GM19397 (cell line): ENCODE measurements at regions not wholly inside any gene's neighbourhood (a gene's known extent, or its start where the extent isn't known, plus 50 kb on each side); places are given as distances from the start of the nearest gene placed in this dataset.

Source experiments
- ATAC-seq: cut with Tn5 transposase; IDR thresholded peaks from one replicate; pipeline ENCODE4 v1.9.1; 2021; ENCODE audit warnings: mild to moderate bottlenecking, moderate library complexity; ENCODE audit not compliant: unreplicated experiment

DNA sequence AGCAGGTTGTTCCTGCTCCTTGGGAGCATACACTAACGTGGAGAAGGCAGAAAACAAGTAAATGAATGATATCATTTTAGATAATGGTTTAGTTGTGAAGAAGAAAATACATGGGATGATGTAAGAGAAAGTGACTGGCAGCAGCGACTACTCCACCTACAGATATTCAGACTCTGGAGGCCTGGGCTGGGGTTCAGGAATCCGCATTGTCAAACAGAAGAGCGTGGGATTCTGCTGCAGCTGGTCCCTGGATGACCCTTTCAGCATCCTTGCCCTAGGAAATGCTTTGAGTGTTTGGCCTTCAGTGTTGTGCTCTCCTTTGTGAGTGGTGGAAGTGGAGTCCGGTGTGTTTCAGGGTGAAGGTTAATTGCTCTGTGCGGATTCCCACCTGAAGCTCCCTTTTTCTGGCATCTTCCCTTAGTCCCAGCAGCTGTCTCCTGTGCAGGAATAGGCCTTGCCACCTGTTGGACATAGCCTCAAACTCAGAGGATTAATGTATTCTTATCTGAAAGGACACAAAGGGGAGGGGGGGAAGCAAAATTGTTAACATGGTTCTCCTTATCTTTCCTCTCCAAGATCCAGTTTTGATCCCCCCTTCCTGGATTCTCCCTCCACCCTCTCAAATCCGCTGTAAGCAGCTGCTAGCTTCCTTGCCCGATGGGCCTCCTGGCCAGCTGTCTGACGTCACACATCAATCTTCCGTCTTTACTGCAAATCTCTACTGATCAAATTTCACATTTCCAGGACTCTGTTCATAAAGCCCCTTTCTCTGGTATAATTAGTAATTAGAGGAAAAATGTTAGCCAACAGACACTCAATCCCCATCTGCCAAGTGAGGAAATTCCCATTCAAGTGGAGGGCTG lies 68.3 kb upstream of the SPAG17 start:
- no peak for ATAC-seq

DNA sequence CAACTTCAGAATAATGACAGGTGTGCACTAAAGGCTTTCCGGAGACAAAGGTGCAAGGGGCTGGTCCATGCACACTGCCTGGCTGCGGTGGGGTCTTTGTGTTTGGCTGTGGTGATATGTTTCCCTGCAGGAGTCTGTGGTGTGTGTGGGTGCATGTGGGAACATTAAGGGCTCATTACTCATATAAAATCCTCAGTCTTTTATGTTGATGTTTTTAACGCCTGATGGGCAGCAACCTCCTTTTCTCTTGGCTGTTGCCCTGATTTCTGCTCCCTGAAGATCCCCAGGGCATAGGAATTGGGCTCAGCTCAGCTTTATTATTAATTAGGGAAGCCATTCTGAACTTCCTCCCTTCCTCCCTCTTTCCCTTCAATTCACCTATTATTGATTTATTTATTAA lies 67.6 kb upstream of the SPAG17 start:
- ATAC-seq: no peak

GRCh38 chr1:118250232-118250631 lies 65.2 kb upstream of the SPAG17 start:
- ATAC-seq: no peak

DNA sequence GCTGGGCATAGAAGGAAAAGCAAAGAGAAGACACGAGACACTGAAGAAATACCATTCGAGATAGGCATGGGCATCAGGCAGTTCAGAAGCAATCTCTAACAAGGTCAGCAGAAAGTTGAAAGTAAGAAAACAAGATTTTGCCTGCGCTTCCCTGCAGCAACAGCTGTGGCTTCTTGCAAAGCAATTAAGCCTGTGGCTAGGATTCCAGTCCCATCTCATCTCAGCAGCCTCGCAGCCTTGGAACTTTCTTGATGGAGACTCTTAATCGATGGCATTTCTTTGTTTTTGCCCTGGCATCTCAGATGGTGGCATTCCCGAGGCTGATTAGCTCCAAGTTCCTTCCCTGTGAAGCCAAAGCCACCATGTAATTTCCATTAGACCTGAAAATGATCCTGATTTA lies 64.6 kb upstream of the SPAG17 start:
- no peak for ATAC-seq

GRCh38 chr1:118247593-118247992 lies 62.6 kb upstream of the SPAG17 start:
- ATAC-seq: no peak

DNA sequence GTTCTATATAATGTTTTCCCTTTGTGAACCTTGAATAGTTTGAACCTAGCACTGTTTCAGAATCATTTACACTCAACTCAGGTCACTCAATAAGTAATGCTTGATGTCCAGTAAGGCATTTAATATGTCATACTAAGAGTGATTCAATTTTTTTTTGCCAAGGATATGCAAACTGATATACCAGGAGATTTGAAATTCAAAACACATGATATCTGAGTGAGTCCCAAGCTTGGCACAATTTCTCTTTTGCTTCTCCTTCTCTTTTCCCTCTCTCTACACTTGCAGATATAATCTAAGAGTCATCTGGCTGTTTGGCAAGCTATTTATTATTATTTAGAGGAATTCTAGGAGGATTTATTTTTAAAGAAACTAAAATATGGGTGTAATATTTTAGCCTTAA lies 61.6 kb upstream of the SPAG17 start:
- no peak for ATAC-seq

GRCh38 chr1:118244194-118244593 lies 59.2 kb upstream of the SPAG17 start:
- ATAC-seq: no peak

GRCh38 chr1:118243269-118243668 lies 58.2 kb upstream of the SPAG17 start:
- no peak for ATAC-seq
